ENCODE measurements at regions not wholly inside any gene's neighbourhood (a gene's known extent, or its start where the extent isn't known, plus 50 kb on each side); places are given as distances from the start of the nearest gene placed in this dataset.

- no peaks in the 10 kb centered on the region for H3K9me3 ChIP-seq (ENCODE audit: insufficient read depth in 2 of 2, low read depth in 1 of 2, low read length in 1 of 2)
- no peaks in the 10 kb centered on the region; a peak in 1 of 8 replicates for H3K36me3 ChIP-seq (ENCODE audit: control insufficient read depth in 2 of 4, insufficient read depth in 4 of 4, low read length in 3 of 4)
- no peak overlapping the region for H2BK5ac ChIP-seq (ENCODE audit: low read depth, low read length)
- no peak overlapping the region for H3K9ac ChIP-seq (replicated peaks in 1 of 4; ENCODE audit: extremely low read depth in 1 of 4, low read depth in 3 of 4, low read length in 3 of 4)
- no peaks in the 10 kb centered on the region for H3K79me2 ChIP-seq (ENCODE audit: control insufficient read depth in 1 of 2, insufficient read depth in 2 of 2, low read length in 2 of 2)
- H3K4me2 ChIP-seq (ENCODE audit: insufficient read depth in 1 of 2, low read depth in 2 of 2, low read length in 2 of 2) = no peak overlapping the region
- H3K27ac ChIP-seq (ENCODE audit: low read depth, low read length) = no peak overlapping the region
- H3K56ac ChIP-seq (replicated peaks; ENCODE audit: insufficient read length, low read depth, low read length) = no peak overlapping the region
- H2BK120ac ChIP-seq (replicated peaks; ENCODE audit: low read depth, low read length) = no peak overlapping the region
- H2AK5ac ChIP-seq (ENCODE audit: low read depth, low read length) = no peak overlapping the region
- no peak overlapping the region for H2BK20ac ChIP-seq (ENCODE audit: low read length)
- H3K18ac ChIP-seq (ENCODE audit: extremely low read depth, low read length) = no peak overlapping the region
- no peak overlapping the region for H4K8ac ChIP-seq (ENCODE audit: extremely low read depth, insufficient read depth, low read length)
- TF ChIP-seq NRF1 (IDR thresholded peaks at IDR 0.05; ENCODE audit: low read depth, low read length) = no peak
- no peak for TF ChIP-seq EGR1 (IDR thresholded peaks at IDR 0.05; ENCODE audit: borderline replicate concordance, low read depth, low read length)
- TF ChIP-seq SP4 (IDR thresholded peaks at IDR 0.05; ENCODE audit: low read length) = no peak
- TF ChIP-seq POU5F1 (IDR thresholded peaks at IDR 0.05; ENCODE audit: low read depth, low read length) = no peak
- no peak for TF ChIP-seq JUN (IDR thresholded peaks at IDR 0.05; ENCODE audit: low read depth, low read length)
- TF ChIP-seq, protein P1, sequence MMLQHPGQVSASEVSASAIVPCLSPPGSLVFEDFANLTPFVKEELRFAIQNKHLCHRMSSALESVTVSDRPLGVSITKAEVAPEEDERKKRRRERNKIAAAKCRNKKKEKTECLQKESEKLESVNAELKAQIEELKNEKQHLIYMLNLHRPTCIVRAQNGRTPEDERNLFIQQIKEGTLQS (IDR thresholded peaks at IDR 0.05; ENCODE audit: insufficient read depth, low read depth, low read length) = no peak
- TF ChIP-seq, protein P2, sequence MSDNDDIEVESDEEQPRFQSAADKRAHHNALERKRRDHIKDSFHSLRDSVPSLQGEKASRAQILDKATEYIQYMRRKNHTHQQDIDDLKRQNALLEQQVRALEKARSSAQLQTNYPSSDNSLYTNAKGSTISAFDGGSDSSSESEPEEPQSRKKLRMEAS (IDR thresholded peaks at IDR 0.05) = no peak
- TF ChIP-seq CBX8 (IDR thresholded peaks at IDR 0.05; ENCODE audit: borderline replicate concordance, low read depth, low read length) = no peak
- TF ChIP-seq EZH2 (IDR thresholded peaks at IDR 0.05; ENCODE audit: low read depth, low read length, severe bottlenecking) = no peak
- H2BK15ac ChIP-seq (ENCODE audit: low read length) = no peak overlapping the region
- H4K91ac ChIP-seq (replicated peaks; ENCODE audit: insufficient read length, low read length) = no peak overlapping the region
- FAIRE-seq (no peak), DNase-seq (ENCODE audit: low read depth in 1 of 2, low spot score in 2 of 2) (no peak)
- POLR2A ChIA-PET (ENCODE audit: partially characterized antibody) = no interaction called here
- no peak overlapping the region for H2AFZ ChIP-seq (ENCODE audit: low read length)
- no peak overlapping the region for H3K4ac ChIP-seq (replicated peaks; ENCODE audit: insufficient read length, low read depth, low read length)
- H2BK12ac ChIP-seq (ENCODE audit: low read depth, low read length) = no peak overlapping the region
- no peaks in the 10 kb centered on the region for H3K4me1 ChIP-seq (replicated peaks in 1 of 4; ENCODE audit: control insufficient read depth in 3 of 4, insufficient read depth in 4 of 4, low read length in 3 of 4)
- no peaks in the 10 kb centered on the region; the same call in 1 of the 2 replicates for H3K23me2 ChIP-seq (ENCODE audit: low read depth, low read length)
- no peak overlapping the region for H3K23ac ChIP-seq (ENCODE audit: insufficient read length)
- no peak overlapping the region for H3K14ac ChIP-seq (ENCODE audit: insufficient read length)
- WGBS, 2 experiments (ENCODE audit: extremely low coverage in 1 of 2, insufficient coverage in 1 of 2, insufficient read length in 1 of 2, insufficient replicate concordance in 2 of 2, low coverage in 1 of 2, low lambda C conversion rate in 2 of 2, missing lambda C conversion rate in 1 of 2) = 86% methylated on average over 1 of the region's 1 CpG; no CpG with 5 or more reads in 1 of the 2 experiments
- no peak overlapping the region for H4K5ac ChIP-seq (ENCODE audit: insufficient read length, low read depth, low read length)
- H3K79me1 ChIP-seq (ENCODE audit: low read depth, low read length) = no peaks in the 10 kb centered on the region
- H3K27me3 ChIP-seq (replicated peaks in 1 of 4; ENCODE audit: control insufficient read depth in 3 of 4, extremely low read depth in 1 of 4, insufficient read depth in 3 of 4, low read length in 3 of 4) = no peaks in the 10 kb centered on the region
- no peaks in the 10 kb centered on the region for H4K20me1 ChIP-seq (replicated peaks in 1 of 2; ENCODE audit: control insufficient read depth in 1 of 2, insufficient read depth in 2 of 2, low read length in 2 of 2)
- CTCF ChIA-PET (ENCODE audit: partially characterized antibody) = interaction anchor here (0.8 kb wide), 1 partner anchor 257 kb away, joined by 4 read pairs; no protein-coding TSS in a partner anchor
- H3K4me3 ChIP-seq (ENCODE audit: extremely low read depth in 1 of 4, insufficient read depth in 2 of 4, low read depth in 3 of 4, low read length in 4 of 4) = no peak overlapping the region
Measured at GRCh38 chr7:19916046-19916445, 142.6 kb upstream of the TMEM196 start.

Measured in H1 (cell line).